ENCODE measurements at regions not wholly inside any gene's neighbourhood (a gene's known extent, or its start where the extent isn't known, plus 50 kb on each side); places are given as distances from the start of the nearest gene placed in this dataset.

GRCh38 chr12:71243370-71243769, 85.6 kb upstream of the TSPAN8 start:
- Histone ChIP-seq H3K4me3 (replicated peaks; ENCODE audit: low read depth, low read length) (no peak overlapping the region), H3K27me3 (replicated peaks; ENCODE audit: control insufficient read depth, insufficient read depth, low read length) (no peaks in the 10 kb centered on the region), H3K36me3 (ENCODE audit: control insufficient read depth, insufficient read depth, low read length) (no peaks in the 10 kb centered on the region)
- DNase-seq (ENCODE audit: extremely low read depth, insufficient read length): no peak
- no peak for TF ChIP-seq CTCF (IDR thresholded peaks at IDR 0.05; ENCODE audit: insufficient read depth, low read length, poor library complexity, severe bottlenecking)

- DNase-seq (ENCODE audit: extremely low read depth, insufficient read length): no peak
- H3K27me3 ChIP-seq (replicated peaks; ENCODE audit: control insufficient read depth, insufficient read depth, low read length): no peaks in the 10 kb centered on the region
- no peaks in the 10 kb centered on the region for H3K36me3 ChIP-seq (ENCODE audit: control insufficient read depth, insufficient read depth, low read length)
- no peak overlapping the region for H3K4me3 ChIP-seq (replicated peaks; ENCODE audit: low read depth, low read length)
- TF ChIP-seq CTCF (IDR thresholded peaks at IDR 0.05; ENCODE audit: insufficient read depth, low read length, poor library complexity, severe bottlenecking): no peak
Measured at GRCh38 chr12:71242511-71242910, 84.7 kb upstream of the TSPAN8 start.

GRCh38 chr12:71240946-71241345, 83.1 kb upstream of the TSPAN8 start:
- Histone ChIP-seq H3K36me3 (ENCODE audit: control insufficient read depth, insufficient read depth, low read length) (no peaks in the 10 kb centered on the region), H3K27me3 (replicated peaks; ENCODE audit: control insufficient read depth, insufficient read depth, low read length) (no peaks in the 10 kb centered on the region), H3K4me3 (replicated peaks; ENCODE audit: low read depth, low read length) (no peak overlapping the region)
- no peak for TF ChIP-seq CTCF (IDR thresholded peaks at IDR 0.05; ENCODE audit: insufficient read depth, low read length, poor library complexity, severe bottlenecking)
- no peak for DNase-seq (ENCODE audit: extremely low read depth, insufficient read length)

GRCh38 chr12:71239731-71240130, 81.9 kb upstream of the TSPAN8 start:
- no peak for DNase-seq (ENCODE audit: extremely low read depth, insufficient read length)
- H3K36me3 ChIP-seq (ENCODE audit: control insufficient read depth, insufficient read depth, low read length): no peaks in the 10 kb centered on the region
- TF ChIP-seq CTCF (IDR thresholded peaks at IDR 0.05; ENCODE audit: insufficient read depth, low read length, poor library complexity, severe bottlenecking): no peak
- H3K4me3 ChIP-seq (replicated peaks; ENCODE audit: low read depth, low read length): no peak overlapping the region
- no peaks in the 10 kb centered on the region for H3K27me3 ChIP-seq (replicated peaks; ENCODE audit: control insufficient read depth, insufficient read depth, low read length)

GRCh38 chr12:71237128-71237527, 79.3 kb upstream of the TSPAN8 start:
- no peak for TF ChIP-seq CTCF (IDR thresholded peaks at IDR 0.05; ENCODE audit: insufficient read depth, low read length, poor library complexity, severe bottlenecking)
- Histone ChIP-seq H3K27me3 (replicated peaks; ENCODE audit: control insufficient read depth, insufficient read depth, low read length) (no peaks in the 10 kb centered on the region), H3K4me3 (replicated peaks; ENCODE audit: low read depth, low read length) (no peak overlapping the region), H3K36me3 (ENCODE audit: control insufficient read depth, insufficient read depth, low read length) (no peaks in the 10 kb centered on the region)
- no peak for DNase-seq (ENCODE audit: extremely low read depth, insufficient read length)

- no peak for DNase-seq (ENCODE audit: extremely low read depth, insufficient read length)
- H3K27me3 ChIP-seq (replicated peaks; ENCODE audit: control insufficient read depth, insufficient read depth, low read length): no peaks in the 10 kb centered on the region
- TF ChIP-seq CTCF (IDR thresholded peaks at IDR 0.05; ENCODE audit: insufficient read depth, low read length, poor library complexity, severe bottlenecking): no peak
- H3K36me3 ChIP-seq (ENCODE audit: control insufficient read depth, insufficient read depth, low read length): no peaks in the 10 kb centered on the region
- no peak overlapping the region for H3K4me3 ChIP-seq (replicated peaks; ENCODE audit: low read depth, low read length)
Measured at GRCh38 chr12:71236133-71236660, 78.4 kb upstream of the TSPAN8 start.
